H9 (cell line): ENCODE measurements at regions not wholly inside any gene's neighbourhood (a gene's known extent, or its start where the extent isn't known, plus 50 kb on each side); places are given as distances from the start of the nearest gene placed in this dataset.

Source experiments
- DNase-seq: peaks from one replicate; pipeline ENCODE4 v3.0.0-alpha.2; 2017
- H2AFZ ChIP-seq: one replicate; pipeline ENCODE4 v1.6.1; 2013; ENCODE audit warnings: mild to moderate bottlenecking, low read length, control low read depth, moderate library complexity
- H2AK5ac ChIP-seq: 2 replicates; pipeline ENCODE4 v1.6.1; 2013; ENCODE audit warnings: low read length, control low read depth, mixed read lengths; ENCODE audit not compliant: insufficient read length
- H2BK120ac ChIP-seq: one replicate; pipeline ENCODE4 v1.6.1; 2013; ENCODE audit warnings: low read depth, mild to moderate bottlenecking, low read length, control low read depth, inconsistent platforms; ENCODE audit not compliant: poor library complexity, severe bottlenecking
- H2BK12ac ChIP-seq: 2 replicates; pipeline ENCODE4 v1.6.1; 2013; ENCODE audit warnings: low read length, control low read depth, mixed read lengths, low read depth; ENCODE audit not compliant: insufficient read length
- H2BK15ac ChIP-seq: 2 replicates; pipeline ENCODE4 v1.6.1; 2013; ENCODE audit warnings: low read depth, low read length, control low read depth
- H2BK20ac ChIP-seq: one replicate; pipeline ENCODE4 v1.6.1; 2013; ENCODE audit warnings: low read depth, mild to moderate bottlenecking, low read length, control low read depth, inconsistent platforms; ENCODE audit not compliant: poor library complexity, severe bottlenecking
- H2BK5ac ChIP-seq: 2 replicates; pipeline ENCODE4 v1.6.1; 2013; ENCODE audit warnings: low read length, control low read depth, mixed read lengths; ENCODE audit not compliant: insufficient read length
- H3K14ac ChIP-seq: 2 replicates; pipeline ENCODE4 v1.6.1; 2013; ENCODE audit warnings: low read length, control low read depth; ENCODE audit not compliant: insufficient read depth
- H3K18ac ChIP-seq: 2 replicates; pipeline ENCODE4 v1.6.1; 2013; ENCODE audit warnings: low read depth, mild to moderate bottlenecking, mixed read lengths, low read length, control low read depth; ENCODE audit not compliant: insufficient read length
- H3K23ac ChIP-seq: 2 replicates; pipeline ENCODE4 v1.6.1; 2013; ENCODE audit warnings: low read length, control low read depth, mixed read lengths, low read depth; ENCODE audit not compliant: insufficient read length
- H3K23me2 ChIP-seq: 2 replicates; pipeline ENCODE4 v1.6.1; 2013; ENCODE audit warnings: low read depth, mild to moderate bottlenecking, mixed read lengths, low read length, control low read depth; ENCODE audit not compliant: insufficient read length, poor library complexity, severe bottlenecking
- H3K27ac ChIP-seq: 2 replicates; pipeline ENCODE4 v1.5.1; 2013; ENCODE audit warnings: low read length, control low read depth, mixed read lengths, low read depth; ENCODE audit not compliant: insufficient read length
- H3K27me3 ChIP-seq: 2 replicates; pipeline ENCODE4 v1.6.1; 2013; ENCODE audit warnings: low read length, control low read depth, inconsistent platforms; ENCODE audit not compliant: insufficient read depth
- H3K4ac ChIP-seq: 2 replicates; pipeline ENCODE4 v1.6.1; 2013; ENCODE audit warnings: low read depth, mild to moderate bottlenecking, control low read depth, inconsistent platforms, low read length, moderate library complexity
- H3K4me1 ChIP-seq: 2 replicates; pipeline ENCODE4 v1.6.1; 2013; ENCODE audit warnings: low read length, control low read depth, inconsistent platforms; ENCODE audit not compliant: insufficient read depth
- H3K4me2 ChIP-seq: 2 replicates; pipeline ENCODE4 v1.6.1; 2013; ENCODE audit warnings: low read length, control low read depth, mixed read lengths; ENCODE audit not compliant: insufficient read length, insufficient read depth
- H3K56ac ChIP-seq: 2 replicates; pipeline ENCODE4 v1.6.1; 2013; ENCODE audit warnings: low read depth, mild to moderate bottlenecking, mixed read lengths, low read length, control low read depth; ENCODE audit not compliant: insufficient read length
- H3K79me1 ChIP-seq: 2 replicates; pipeline ENCODE4 v1.6.1; 2013; ENCODE audit warnings: low read depth, mild to moderate bottlenecking, moderate library complexity, low read length, control low read depth, inconsistent platforms; ENCODE audit not compliant: insufficient read depth, poor library complexity, severe bottlenecking
- H3K79me2 ChIP-seq: 2 replicates; pipeline ENCODE4 v1.6.1; 2013; ENCODE audit warnings: low read length, control low read depth, inconsistent platforms; ENCODE audit not compliant: insufficient read depth
- H3K9ac ChIP-seq: 2 replicates; pipeline ENCODE4 v1.6.1; 2013; ENCODE audit warnings: low read length, control low read depth, mixed read lengths; ENCODE audit not compliant: insufficient read length; ENCODE audit errors: extremely low read depth
- H3K9me3 ChIP-seq: one replicate; pipeline ENCODE4 v1.6.1; 2013; ENCODE audit warnings: low read depth, low read length, inconsistent platforms; ENCODE audit not compliant: control insufficient read depth
- H3T11ph ChIP-seq: one replicate; pipeline ENCODE4 v1.6.1; 2013; ENCODE audit warnings: mild to moderate bottlenecking, low read length, control low read depth, inconsistent platforms
- H4K20me1 ChIP-seq: one replicate; pipeline ENCODE4 v1.6.1; 2013; ENCODE audit not compliant: control insufficient read depth, insufficient read length, insufficient read depth
- H4K5ac ChIP-seq: 2 replicates; pipeline ENCODE4 v1.6.1; 2013; ENCODE audit warnings: low read depth, mild to moderate bottlenecking, mixed read lengths, low read length, control low read depth; ENCODE audit not compliant: insufficient read length
- H4K8ac ChIP-seq: replicated peaks from 2 replicates; pipeline ENCODE4 v1.6.1; 2013; ENCODE audit warnings: low read length, control low read depth, mixed read lengths, low read depth; ENCODE audit not compliant: insufficient read length
- H4K91ac ChIP-seq: 2 replicates; pipeline ENCODE4 v1.6.1; 2013; ENCODE audit warnings: low read depth, mild to moderate bottlenecking, moderate library complexity, mixed read lengths, low read length, control low read depth; ENCODE audit not compliant: insufficient read length
- H3K27ac Mint-ChIP-seq, 3 experiments: 2 replicates in 2 of 3; 3 replicates in 1 of 3; pipeline ENCODE4 v1.8.0; 2020 to 2021; ENCODE audit warnings: mixed read lengths in 3 of 3, mild to moderate bottlenecking in 1 of 3, moderate library complexity in 1 of 3
- H3K27me3 Mint-ChIP-seq: 2 replicates; pipeline ENCODE4 v1.8.0; 2021; ENCODE audit warnings: low read depth, mild to moderate bottlenecking, moderate library complexity, mixed read lengths
- H3K36me3 Mint-ChIP-seq, 3 experiments: 2 replicates in 2 of 3; 3 replicates in 1 of 3; pipeline ENCODE4 v1.8.0; 2020 to 2021; ENCODE audit warnings: low read depth in 3 of 3, mixed read lengths in 3 of 3; ENCODE audit not compliant: insufficient read depth in 1 of 3
- H3K4me1 Mint-ChIP-seq, 2 experiments: 2 replicates each; pipeline ENCODE4 v1.8.0; 2020; ENCODE audit warnings: mixed read lengths in 2 of 2
- H3K4me3 Mint-ChIP-seq, 2 experiments: 2 replicates in 1 of 2; 3 replicates in 1 of 2; pipeline ENCODE4 v1.8.0; 2020 to 2021; ENCODE audit warnings: mild to moderate bottlenecking in 2 of 2, mixed read lengths in 2 of 2, moderate library complexity in 1 of 2
- H3K9me3 Mint-ChIP-seq, 2 experiments: 2 replicates in 1 of 2; 3 replicates in 1 of 2; pipeline ENCODE4 v1.8.0; 2020; ENCODE audit warnings: mild to moderate bottlenecking in 2 of 2, mixed read lengths in 2 of 2, moderate library complexity in 1 of 2
- CTCF ChIP-seq: fragments of 200-600 bp; sonication (generic); conservative IDR thresholded peaks from 3 replicates; pipeline ENCODE4 v1.8.0; 2021; ENCODE audit warnings: antibody characterized with exemption, mild to moderate bottlenecking
- WGBS: extraction: QIAGEN DNeasy Blood & Tissue Kit; methylation state at CpG from one replicate; pipeline ENCODE4 v1.1.7; 2013; ENCODE audit warnings: missing lambda C conversion rate, low lambda C conversion rate, mixed read lengths; ENCODE audit not compliant: insufficient read length; ENCODE audit errors: extremely low coverage; 5-methylcytosine and 5-hydroxymethylcytosine counted together

- Mint-ChIP-seq H3K4me1 (no peaks in the 10 kb centered on the region), H3K27me3 (no peaks in the 10 kb centered on the region), H3K36me3 (no peaks in the 10 kb centered on the region; a peak in 1 of 7 replicates), H3K4me3 (no peak overlapping the region), H3K27ac (no peak overlapping the region), H3K9me3 (no peaks in the 10 kb centered on the region; a peak in 1 of 5 replicates)
- no peak overlapping the region for H3K27ac ChIP-seq
- H4K8ac ChIP-seq = no peak overlapping the region
- H3K14ac ChIP-seq = no peak overlapping the region
- H3K4me2 ChIP-seq = no peak overlapping the region
- H3K9me3 ChIP-seq = no peaks in the 10 kb centered on the region
- no peak for DNase-seq
- no peaks in the 10 kb centered on the region for H3K27me3 ChIP-seq
- no peak overlapping the region for H3K23ac ChIP-seq
- H2BK15ac ChIP-seq = no peak overlapping the region
- no peaks in the 10 kb centered on the region for H3K23me2 ChIP-seq
- no peak overlapping the region for H2AFZ ChIP-seq
- no peak overlapping the region for H3K4ac ChIP-seq
- WGBS = no CpG with 5 or more reads among the region's 4 CpGs
- H2BK12ac ChIP-seq = no peak overlapping the region
- H3T11ph ChIP-seq = no peak overlapping the region
- no peaks in the 10 kb centered on the region for H4K20me1 ChIP-seq
- no peak overlapping the region for H3K9ac ChIP-seq
- H4K91ac ChIP-seq = no peak overlapping the region
- H2BK20ac ChIP-seq = no peak overlapping the region
- no peaks in the 10 kb centered on the region for H3K4me1 ChIP-seq
- H4K5ac ChIP-seq = no peak overlapping the region
- H3K79me2 ChIP-seq = no peaks in the 10 kb centered on the region
- no peak overlapping the region for H2AK5ac ChIP-seq
- no peak for TF ChIP-seq CTCF
- no peak overlapping the region for H2BK120ac ChIP-seq
- H3K56ac ChIP-seq = no peak overlapping the region
- no peak overlapping the region for H2BK5ac ChIP-seq
- H3K79me1 ChIP-seq = no peaks in the 10 kb centered on the region
- no peak overlapping the region for H3K18ac ChIP-seq
These were observed 361.9 kb downstream of the TBC1D4 start for GRCh38 chr13:75120085-75120484.
